ENCODE measurements at regions not wholly inside any gene's neighbourhood (a gene's known extent, or its start where the extent isn't known, plus 50 kb on each side); places are given as distances from the start of the nearest gene placed in this dataset.

DNA sequence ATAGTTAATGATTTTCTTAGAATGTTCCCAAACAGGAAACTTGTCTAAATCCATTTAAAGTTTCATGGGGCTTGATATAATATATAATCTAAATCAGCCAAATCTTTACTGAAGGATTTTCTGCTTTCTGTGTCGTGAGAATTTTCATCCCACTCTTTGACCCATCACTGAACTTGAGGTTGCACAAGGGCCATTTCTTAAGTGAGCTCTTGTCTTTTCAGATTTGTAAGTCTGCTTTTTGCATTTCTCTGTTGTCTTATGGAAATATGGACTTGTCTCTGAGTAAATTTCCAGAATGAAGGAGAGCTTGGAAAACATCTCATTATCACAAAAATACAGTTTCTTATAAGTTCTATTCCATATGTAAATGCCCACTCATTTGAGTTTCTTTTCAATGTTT lies 149.2 kb upstream of the ARRDC3 start:
- Histone ChIP-seq H3K4me3 (replicated peaks; ENCODE audit: insufficient read depth, low read length) (no peak overlapping the region), H3K27ac (replicated peaks) (no peak overlapping the region), H3K27me3 (ENCODE audit: insufficient read depth, poor library complexity, severe bottlenecking) (no peaks in the 10 kb centered on the region)
- no peak for DNase-seq (ENCODE audit: low read depth in 1 of 2, low spot score in 1 of 2)
- TF ChIP-seq SPI1 (IDR thresholded peaks at IDR 0.05; ENCODE audit: borderline replicate concordance, low read depth), result no peak
- no peak for TF ChIP-seq GABPA (IDR thresholded peaks at IDR 0.05; ENCODE audit: low read depth)
- TF ChIP-seq POLR2AphosphoS5 (IDR thresholded peaks at IDR 0.05; ENCODE audit: low read depth), result no peak
- no peak for TF ChIP-seq REST (IDR thresholded peaks at IDR 0.05; ENCODE audit: insufficient replicate concordance, low read depth)
- no peak for TF ChIP-seq CTCF (IDR thresholded peaks at IDR 0.05; ENCODE audit: insufficient read depth, low read length)

- TF ChIP-seq SPI1 (IDR thresholded peaks at IDR 0.05; ENCODE audit: borderline replicate concordance, low read depth) (no peak), POLR2AphosphoS5 (IDR thresholded peaks at IDR 0.05; ENCODE audit: low read depth) (no peak), CTCF (IDR thresholded peaks at IDR 0.05; ENCODE audit: insufficient read depth, low read length) (no peak), GABPA (IDR thresholded peaks at IDR 0.05; ENCODE audit: low read depth) (no peak), REST (IDR thresholded peaks at IDR 0.05; ENCODE audit: insufficient replicate concordance, low read depth) (no peak)
- H3K4me3 ChIP-seq (replicated peaks; ENCODE audit: insufficient read depth, low read length), result no peak overlapping the region
- no peak overlapping the region for H3K27ac ChIP-seq (replicated peaks)
- H3K27me3 ChIP-seq (ENCODE audit: insufficient read depth, poor library complexity, severe bottlenecking), result no peaks in the 10 kb centered on the region
- DNase-seq (ENCODE audit: low read depth in 1 of 2, low spot score in 1 of 2), result no peak
These were observed 145.7 kb upstream of the ARRDC3 start for GRCh38 chr5:91528831-91529230.

- no peak for DNase-seq (ENCODE audit: low read depth in 1 of 2, low spot score in 1 of 2)
- Histone ChIP-seq H3K4me3 (replicated peaks; ENCODE audit: insufficient read depth, low read length) (no peak overlapping the region), H3K27me3 (ENCODE audit: insufficient read depth, poor library complexity, severe bottlenecking) (no peaks in the 10 kb centered on the region), H3K27ac (replicated peaks) (no peak overlapping the region)
- no peak for TF ChIP-seq GABPA (IDR thresholded peaks at IDR 0.05; ENCODE audit: low read depth)
- TF ChIP-seq POLR2AphosphoS5 (IDR thresholded peaks at IDR 0.05; ENCODE audit: low read depth), result no peak
- no peak for TF ChIP-seq SPI1 (IDR thresholded peaks at IDR 0.05; ENCODE audit: borderline replicate concordance, low read depth)
- no peak for TF ChIP-seq CTCF (IDR thresholded peaks at IDR 0.05; ENCODE audit: insufficient read depth, low read length)
- TF ChIP-seq REST (IDR thresholded peaks at IDR 0.05; ENCODE audit: insufficient replicate concordance, low read depth), result no peak
These were observed 138.7 kb upstream of the ARRDC3 start for GRCh38 chr5:91521785-91522184.

All from HL-60 (cell line).